DMS 273 treated with DMSO at 0.1 percent for 48 hours (cell line): ENCODE measurements at regions not wholly inside any gene's neighbourhood (a gene's known extent, or its start where the extent isn't known, plus 50 kb on each side); places are given as distances from the start of the nearest gene placed in this dataset.
"Not testable (repeated sequence)": the region's sequence is repeated elsewhere in the genome, so short reads cannot be mapped to it uniquely, and the experiment has no call there.

Source experiments
- DNase-seq: peaks from one replicate; lab custom pipeline; 2025; lab: John Stamatoyannopoulos, UW

DNA sequence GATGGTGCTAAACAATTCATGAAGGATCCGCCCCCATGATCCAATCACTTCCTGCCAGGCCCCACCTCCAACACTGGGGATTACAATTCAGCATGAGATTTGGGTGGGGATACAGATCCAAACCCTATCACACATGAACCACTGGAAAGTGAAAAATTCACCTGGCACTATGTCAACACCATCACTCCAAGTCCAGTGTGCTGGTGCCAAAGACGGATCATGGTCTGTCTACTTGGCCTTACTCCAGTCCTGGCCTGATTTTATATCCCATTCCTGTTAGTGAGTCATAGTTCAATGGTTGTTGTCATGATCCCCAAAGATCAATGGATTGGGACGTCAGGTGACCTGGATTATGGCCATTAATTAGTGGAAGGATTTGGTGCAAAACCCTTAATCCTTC is 147.4 kb upstream of the RPS23 start:
- no peak for DNase-seq

DNA sequence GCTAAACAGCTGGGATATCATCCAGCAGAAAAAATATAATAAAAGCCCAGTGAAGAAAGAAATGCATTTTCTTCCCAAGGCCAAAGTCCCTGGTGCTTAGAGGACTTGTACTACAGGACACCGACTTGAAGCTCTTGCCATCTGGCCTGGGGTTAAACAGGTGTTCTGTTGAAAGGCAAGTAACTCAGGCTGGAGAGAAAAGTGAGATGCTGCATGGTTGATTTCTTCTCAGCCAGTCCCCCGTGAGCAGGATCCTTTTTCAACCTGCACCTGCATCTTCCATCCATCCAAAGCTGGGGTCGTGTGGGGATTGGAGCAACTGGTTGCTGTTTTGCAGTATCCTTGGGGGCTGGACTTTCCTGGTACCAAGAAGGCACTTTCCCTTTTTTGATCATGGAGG is 146.1 kb upstream of the RPS23 start:
- DNase-seq = no peak

DNA sequence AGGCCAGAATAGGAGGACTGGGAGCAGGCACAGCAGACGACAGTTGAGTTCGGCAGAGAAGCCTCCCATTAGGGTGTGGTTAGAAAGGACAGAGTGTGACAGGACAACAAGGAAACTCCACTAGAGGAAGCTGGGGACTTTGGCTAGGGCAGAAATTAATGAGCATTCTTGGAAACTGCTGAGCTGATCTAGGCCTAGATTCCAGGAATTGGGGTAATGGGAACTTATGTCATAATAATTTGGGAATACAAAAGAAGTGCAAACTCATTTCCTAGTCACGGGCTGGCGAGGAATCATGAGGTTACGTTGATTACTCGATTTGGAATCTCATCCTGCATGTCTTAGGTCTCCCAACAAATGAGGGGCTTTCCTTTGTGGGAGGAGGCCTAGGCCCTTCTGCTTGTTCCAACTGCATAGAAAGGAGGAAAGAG is 144.6 kb upstream of the RPS23 start:
- no peak for DNase-seq

DNA sequence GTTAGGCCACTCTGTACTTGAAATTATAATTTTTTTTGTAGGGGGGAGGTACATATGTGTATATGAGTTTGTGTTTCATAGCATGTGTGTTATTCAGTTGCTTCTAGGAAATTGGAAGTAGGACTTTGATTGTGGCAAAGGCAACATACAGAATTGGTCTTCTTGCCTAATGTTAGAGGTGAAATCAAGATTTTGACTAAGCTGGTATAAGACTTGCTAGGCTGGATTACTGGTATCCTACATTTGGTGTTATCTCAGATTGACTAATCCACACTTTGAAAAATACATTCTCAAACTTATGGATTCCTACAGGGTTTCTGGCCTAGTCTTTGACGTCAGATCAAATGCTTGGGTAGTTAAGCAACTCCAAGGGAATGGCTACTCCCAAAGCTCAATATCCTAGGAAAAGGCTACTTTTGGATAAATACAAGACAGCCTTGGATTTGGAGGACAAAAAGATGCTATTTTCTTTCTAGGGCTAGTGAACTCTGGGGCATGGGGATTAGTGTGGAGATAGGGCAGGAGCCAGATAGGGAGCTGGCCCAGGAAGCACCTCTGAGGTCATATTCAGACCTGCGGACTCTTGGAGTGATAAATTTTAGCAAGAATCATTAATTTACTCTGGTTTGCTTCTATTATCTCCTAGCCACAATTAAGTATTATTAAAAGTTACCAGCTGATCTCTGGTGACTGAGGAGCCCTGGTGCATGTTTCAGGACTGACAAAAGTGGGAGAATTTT is 144.0 kb upstream of the RPS23 start:
- DNase-seq = no peak

DNA sequence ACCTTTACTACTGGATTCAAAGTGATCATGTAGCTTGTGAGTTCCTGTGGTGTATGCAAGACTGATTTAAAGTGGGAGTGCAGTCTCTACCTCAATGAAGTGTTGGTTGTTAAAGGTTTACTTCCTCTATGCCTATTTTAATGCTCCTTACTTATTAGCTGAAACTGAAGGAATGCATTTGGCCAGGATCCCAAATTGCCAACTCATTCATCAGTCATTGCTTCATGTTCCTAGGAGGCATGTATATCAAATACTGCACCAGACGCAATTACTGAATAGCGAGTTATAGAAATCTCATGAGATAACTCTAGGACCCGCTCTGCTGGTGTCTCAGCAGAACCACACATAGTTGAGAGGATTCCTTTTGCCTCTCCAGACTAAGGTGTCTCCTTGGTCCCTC is 143.0 kb upstream of the RPS23 start:
- no peak for DNase-seq

DNA sequence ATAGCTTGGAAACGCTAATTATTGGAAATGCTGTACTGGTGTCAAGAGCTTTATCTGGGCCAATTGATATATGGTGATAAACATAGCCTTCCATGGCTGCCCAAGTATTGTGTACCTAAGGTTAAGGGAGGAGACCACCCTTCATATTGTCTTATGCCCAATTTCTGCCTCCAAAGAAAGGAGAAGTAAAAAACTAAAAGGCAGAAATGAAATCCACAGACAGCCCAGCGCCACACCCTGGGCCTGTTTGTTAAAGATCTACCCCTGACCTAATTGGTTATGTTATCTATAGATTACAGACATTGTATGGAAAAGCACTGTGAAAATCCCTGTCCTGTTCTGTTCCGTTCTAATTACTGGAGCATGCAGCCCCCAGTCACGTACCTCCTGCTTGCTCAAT is 142.4 kb upstream of the RPS23 start:
- DNase-seq = not testable (repeated sequence)

DNA sequence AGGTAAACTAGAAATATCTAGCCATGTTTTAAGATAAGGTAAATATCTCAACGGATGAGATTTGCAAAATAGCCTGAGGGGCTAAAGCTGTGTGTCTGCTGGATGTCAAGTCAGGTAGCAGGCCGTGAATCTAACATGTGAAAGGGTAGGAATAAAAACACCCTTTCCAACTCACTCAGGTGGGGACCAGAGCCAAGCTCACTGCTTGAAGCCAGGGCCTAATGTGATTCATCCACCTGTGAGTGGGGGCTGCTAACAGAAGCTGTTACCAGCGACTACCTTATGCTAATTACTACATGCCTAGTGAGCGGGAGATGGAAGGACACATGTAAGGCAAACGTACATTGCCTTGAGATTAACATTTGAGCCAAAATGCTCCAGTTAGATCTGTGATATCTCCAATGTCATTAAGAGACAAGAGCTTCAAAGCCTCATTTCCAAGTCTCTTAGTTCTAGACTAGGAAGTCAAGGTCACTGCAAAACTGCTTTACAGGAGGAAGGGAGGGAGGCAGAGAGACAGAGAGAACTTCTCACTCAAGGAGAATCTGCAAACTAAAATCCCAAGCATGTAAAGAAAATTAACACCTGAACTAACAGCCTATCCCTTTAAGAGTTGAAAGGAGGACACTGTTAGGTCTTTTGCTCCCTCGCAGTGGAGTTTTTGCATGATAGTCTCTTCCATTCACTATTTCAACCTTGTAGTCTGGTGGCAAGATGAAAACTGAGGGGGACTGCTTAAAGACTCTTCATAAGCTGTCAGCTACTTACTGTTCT is 141.6 kb upstream of the RPS23 start:
- DNase-seq = no peak

DNA sequence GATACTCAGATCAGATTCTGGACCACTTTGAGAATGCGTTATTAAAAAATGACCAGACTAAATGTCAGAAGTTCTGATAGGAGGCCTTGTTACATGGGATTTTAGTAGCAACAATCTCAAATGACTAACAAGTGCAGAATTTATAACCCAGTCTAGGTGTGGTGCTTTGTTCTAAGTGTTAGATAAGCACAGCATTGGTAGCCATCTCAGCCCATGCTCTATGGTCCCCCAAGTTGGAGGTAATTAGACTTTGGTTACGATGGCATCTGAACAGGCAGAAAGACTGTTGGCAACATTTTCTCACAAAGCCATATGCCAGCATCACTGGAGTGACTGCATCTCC is 140.4 kb upstream of the RPS23 start:
- DNase-seq = no peak

DNA sequence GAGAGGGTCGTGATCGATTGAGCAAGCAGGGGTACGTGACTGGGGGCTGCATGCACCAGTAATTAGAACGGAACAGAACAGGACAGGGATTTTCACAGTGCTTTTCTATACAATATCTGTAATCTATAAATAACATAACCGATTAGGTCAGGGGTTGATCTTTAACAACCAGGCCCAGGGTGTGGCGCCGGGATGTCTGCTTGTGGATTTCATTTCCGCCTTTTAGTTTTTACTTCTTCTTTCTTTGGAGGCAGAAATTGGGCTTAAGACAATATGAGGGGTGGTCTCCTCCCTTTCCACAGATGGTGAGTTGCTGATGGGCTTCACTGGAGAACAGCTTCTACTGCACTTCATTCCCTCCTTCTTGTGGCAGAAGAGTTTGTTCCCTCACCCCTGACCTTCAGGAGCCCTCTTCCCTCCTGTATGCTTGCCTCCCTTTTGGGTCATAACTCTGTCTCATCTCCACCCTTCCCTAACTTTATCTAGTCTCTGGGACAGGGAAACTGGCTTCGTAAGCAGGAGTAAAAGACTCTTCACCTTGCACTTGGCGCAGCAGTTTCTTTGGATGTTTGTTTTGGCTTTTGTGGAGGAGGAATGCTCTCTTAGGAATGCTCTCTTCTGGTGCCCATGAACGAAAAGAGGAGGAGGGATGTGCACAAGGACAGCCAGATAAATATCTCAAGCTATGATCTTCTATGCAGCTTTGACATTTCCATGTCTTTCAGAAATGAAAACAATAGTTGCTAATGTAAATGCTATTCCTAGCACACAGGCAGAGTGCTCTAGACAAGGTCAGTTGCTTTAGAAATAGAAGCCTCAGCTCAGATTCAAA is 139.8 kb upstream of the RPS23 start:
- DNase-seq = no peak

DNA sequence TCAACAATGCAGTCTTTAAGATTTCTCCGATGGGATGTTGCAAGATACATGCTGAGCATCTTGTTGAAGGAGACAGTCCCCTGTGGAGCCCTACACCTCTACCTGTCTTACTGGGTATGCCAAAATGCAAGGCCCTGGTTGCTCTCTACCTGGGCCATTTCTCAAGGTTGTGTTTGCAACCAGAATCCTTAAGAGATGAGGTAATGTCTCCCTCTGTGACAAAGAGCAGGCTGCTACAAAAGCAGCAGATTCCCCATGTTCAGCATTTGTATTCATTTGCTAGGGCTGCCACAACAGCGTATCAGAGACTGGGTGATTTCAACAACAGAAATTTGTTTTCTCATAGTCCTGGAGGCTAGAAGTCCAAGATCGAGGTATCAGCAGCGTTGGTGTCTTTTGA is 138.4 kb upstream of the RPS23 start:
- DNase-seq = no peak

DNA sequence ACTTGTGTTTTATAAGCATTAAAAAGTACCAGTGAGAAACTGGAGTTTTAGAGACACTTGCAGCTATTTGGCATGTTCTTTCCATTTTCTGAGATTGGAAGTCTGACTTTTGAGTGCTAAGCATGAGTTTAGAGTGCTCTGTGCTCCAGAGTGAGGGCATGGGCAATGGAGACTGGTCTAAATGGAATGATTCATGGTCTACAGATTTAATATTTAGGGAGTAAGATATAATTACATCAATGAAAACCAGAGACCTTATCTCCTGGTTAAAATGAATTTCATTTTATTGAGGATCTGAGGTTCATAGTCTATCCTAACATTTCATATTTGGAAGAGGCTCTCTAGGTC is 135.9 kb upstream of the RPS23 start:
- no peak for DNase-seq

DNA sequence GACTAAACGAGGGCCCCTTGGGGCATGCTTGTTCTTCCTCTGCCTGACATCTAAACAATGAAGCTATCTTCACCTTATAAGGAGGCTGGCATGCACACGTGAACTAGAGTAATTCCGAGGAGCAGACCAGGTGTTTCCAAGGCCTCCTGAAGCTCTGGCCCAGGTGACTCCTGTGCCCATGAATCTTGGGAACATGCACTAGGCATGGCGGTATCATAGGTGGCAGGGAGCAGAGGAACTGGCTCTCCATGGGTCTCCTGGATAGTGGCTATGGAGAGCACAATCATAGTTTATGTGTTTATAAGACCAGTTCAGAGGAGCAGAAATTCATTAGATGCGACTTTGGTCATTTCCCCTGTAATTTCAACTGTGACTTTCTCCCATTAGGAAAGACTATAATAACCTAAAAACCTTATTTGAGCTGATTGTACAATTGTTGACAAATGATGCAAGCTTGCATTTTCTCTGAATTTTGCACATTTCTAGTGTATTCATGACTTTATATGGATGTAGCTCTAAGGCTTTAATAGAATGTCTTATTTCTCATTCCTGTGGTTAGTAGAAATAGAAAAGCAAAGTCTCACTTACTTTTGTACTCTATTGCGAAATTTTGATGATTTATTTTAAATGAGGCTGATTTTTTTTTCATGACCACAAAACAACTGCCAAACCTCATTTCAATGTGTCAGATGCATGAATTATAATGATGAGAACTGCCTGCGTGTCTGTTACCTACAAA is 135.3 kb upstream of the RPS23 start:
- no peak for DNase-seq

DNA sequence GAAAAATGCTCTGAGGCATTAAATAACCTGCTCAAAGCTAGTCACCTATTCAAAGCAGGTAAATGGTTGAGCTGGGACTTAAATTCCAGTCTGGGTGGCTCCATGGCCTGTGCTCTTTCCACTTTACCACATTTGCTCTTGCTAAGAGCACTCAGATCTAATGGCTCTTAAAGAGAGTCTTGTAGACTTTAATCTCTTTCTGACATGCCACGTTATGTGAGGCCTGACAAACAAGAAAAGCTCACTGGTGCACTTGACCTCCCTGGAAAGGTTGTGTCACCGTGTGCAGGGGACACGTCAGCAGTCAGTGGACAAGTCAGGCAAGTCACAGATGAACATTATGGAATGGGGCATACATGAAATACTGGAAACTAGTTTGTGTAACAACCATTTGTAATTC is 129.9 kb upstream of the RPS23 start:
- no peak for DNase-seq

DNA sequence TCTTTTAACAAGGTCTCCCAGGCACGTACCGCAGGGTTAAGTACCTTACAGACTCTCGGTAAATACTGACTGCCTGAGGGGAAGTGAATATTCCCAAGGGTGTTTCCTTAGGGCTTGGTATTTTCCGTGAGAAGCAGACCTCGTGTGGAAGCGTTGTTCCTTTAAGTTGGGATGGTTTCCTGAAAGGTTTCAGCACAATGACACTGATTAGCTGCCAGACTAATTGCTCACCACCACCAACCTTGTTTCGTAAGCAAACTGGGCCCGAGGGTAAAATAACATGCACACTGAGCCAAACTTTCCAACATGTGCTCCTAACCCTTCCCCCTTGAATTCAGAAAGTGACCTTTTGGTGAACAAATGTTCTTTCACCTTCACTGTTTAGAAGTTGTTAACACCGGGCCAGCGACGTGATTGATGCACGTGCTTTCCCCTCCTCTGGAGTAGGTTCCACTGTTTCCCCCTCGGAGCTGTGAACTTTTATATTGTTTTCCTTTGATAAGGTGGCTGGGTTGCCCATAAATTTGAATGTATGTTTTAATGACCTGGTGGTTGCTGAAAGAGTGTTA is 128.1 kb upstream of the RPS23 start:
- DNase-seq = no peak

DNA sequence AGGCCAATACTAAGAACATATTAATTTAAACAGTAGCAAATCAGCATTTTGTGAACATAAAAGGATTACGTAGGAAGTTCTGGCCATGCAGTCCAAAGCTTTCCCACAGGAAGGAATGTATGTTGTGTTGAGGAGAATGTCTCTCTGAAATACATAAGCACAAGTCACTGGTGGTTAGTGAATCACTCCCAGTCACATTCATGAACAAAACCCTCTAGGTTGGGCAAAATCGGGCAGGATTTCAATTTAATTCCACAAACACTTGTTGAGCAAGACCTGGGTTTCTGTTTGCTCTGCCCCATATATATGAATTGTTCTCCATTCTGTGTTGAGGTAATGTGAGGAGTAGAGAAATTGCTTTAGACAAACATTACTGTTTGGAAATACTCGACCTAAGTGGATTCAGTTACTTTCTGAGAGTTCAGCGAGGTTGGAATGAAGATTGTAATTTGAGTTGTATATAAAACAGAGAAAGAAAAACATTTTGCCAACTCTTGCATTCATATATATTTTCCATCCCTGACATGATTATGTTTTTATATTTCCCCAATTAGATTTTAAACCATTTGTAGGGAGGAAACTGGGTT is 127.6 kb upstream of the RPS23 start:
- no peak for DNase-seq

DNA sequence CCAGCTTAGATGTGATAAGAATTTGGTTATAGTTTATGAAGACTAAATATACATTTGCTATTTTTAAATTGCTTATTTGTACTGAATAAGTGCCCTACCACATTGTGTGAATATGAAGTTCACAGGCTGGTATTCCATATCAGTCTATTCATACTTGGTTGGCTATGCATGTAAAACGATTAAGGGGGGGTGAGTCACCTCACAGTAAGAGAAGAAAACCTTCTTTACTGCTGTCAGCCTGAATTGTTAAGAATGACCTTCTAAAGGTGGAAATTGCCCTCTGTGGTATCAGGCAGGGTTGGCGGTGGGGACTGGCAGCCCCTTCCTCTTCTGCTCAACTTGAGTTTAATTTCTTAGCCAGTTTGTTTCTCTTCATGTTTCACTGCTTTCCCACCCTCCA is 127.0 kb upstream of the RPS23 start:
- DNase-seq = no peak

DNA sequence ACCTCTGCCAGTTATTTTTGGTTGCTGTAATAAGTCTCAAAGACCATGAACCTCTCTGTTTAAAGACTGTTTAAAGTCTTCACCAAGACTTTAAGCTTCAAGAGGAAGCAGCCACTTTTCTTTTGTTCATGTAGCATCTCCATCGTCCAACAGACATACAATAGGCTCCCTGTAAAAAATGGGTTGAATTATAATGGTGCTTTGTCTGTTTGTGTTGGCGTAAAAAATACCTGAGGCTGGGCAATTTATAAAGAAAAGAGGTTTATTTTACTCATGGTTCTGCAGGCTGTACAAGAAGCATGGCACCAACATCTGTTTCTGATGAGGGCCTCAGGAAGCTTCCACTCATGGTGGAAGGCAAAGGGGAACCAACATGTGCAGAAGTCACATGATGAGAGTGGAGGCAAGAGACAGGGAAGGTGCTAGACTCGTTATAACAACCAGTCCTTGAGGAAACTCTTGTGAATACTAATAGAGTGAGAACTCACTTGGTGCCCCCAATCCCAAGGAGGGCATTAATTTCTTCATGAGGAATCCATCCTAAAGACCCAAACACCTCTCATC is 126.3 kb upstream of the RPS23 start:
- DNase-seq = no peak

DNA sequence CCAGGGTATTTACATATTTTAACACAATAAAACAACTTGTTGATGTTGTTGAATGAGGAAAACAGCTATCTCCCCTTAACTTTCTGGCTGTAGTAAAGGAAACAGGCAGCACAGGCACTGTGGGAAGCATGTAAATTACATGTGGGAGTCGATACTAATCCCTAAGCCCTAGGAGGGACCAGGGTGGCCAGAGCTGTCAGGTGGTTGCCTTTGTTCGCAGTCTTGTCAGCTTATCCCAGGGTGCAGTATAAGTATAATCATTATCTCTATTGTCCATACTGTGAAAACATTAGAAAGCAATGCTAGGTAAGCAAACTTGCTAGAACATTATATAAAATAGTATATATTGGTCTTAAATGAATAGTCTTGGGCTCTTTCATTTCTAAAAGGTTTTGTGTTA is 125.6 kb upstream of the RPS23 start:
- DNase-seq = no peak

DNA sequence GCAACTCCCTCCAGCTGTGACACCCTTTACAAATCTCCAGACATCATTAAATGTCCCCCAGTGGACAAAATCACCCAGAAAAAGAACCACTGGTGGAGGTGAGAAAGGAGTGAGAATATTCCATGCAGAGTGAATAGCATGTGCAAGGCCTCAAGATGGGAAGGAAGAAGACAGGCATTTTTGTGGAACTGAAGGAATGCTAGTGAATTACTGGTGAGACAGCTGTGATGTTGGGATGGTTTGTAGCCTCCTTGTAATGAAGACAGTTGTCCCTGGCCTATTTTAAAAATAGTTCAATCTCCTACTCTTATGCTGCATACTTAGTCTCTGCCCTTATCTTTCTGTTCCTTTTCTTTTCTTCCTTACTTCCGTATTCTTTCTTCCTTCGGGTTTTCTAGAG is 124.9 kb upstream of the RPS23 start:
- DNase-seq = no peak

DNA sequence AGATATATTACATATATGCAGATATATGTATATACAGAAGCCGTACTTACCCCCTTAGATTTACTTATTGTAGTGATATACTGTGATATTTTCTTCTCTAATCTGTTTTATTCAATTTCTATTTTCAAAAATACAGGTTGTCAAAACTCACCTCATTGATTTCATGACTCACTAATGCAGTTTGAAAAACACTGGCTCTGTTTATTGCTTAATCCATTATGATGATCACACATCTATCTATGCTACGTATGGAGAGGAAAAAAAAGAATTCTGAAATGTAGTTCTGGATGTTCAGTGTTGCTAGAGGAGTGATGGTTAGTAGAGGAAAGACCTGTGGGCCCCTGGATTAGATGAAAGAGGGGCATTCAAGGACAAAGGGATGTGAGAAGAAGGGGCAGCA is 121.0 kb upstream of the RPS23 start:
- DNase-seq = no peak

DNA sequence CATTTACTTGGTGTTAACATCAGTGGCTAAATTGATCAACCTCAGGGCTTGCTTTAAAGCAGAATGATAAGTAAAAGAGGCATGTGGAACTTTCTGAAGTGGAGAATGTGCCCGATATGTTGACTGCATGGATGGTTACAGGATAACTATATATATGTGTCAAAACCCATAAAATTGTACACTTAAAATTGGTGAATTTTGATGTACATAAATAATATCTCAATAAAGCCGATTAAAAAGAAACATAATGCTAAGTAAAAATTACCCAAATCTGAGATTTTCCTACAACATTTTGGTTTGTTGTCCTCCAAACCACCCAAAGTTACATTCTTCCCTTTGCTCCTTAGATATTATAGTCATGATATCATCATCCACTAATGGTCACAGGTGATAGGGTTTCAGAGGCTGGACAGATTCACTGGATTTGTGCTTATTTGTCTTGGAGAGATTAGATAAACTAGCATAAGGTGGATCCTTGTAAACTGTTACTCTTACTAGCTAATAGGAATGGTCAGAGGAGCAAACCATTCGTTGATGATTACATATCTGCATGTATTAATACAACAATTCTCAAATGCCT is 119.7 kb upstream of the RPS23 start:
- DNase-seq = no peak
